DND-41 (cell line): ENCODE measurements at regions not wholly inside any gene's neighbourhood (a gene's known extent, or its start where the extent isn't known, plus 50 kb on each side); places are given as distances from the start of the nearest gene placed in this dataset.

Experiments
- ATAC-seq: fragments of 200-7000 bp; cut with Tn5 transposase; 3 replicates; pipeline ENCODE4 v1.9.1; 2021; ENCODE audit warnings: low read depth; ENCODE audit not compliant: insufficient read depth
- DNase-seq: peaks from one replicate; pipeline ENCODE4 v3.0.0-alpha.2; 2020
- H2AFZ ChIP-seq: 2 replicates; pipeline ENCODE4 v1.6.0; 2012; ENCODE audit warnings: low read depth, low read length
- H3K27ac ChIP-seq: 2 replicates; pipeline ENCODE4 v1.5.1; 2012; ENCODE audit warnings: low read length, inconsistent platforms
- H3K27me3 ChIP-seq: fragments of 200-600 bp; sonication (generic); 2 replicates; pipeline ENCODE4 v1.6.0; 2012; ENCODE audit warnings: low read length, mild to moderate bottlenecking, inconsistent platforms; ENCODE audit not compliant: insufficient read depth, poor library complexity
- H3K36me3 ChIP-seq: 2 replicates; pipeline ENCODE4 v1.5.1; 2012; ENCODE audit warnings: low read length, inconsistent platforms; ENCODE audit not compliant: insufficient read depth
- H3K4me1 ChIP-seq: 2 replicates; pipeline ENCODE4 v1.5.1; 2012; ENCODE audit warnings: mild to moderate bottlenecking, low read length; ENCODE audit not compliant: insufficient read depth
- H3K4me2 ChIP-seq: 2 replicates; pipeline ENCODE4 v1.6.0; 2012; ENCODE audit warnings: mild to moderate bottlenecking, moderate library complexity, low read length, inconsistent platforms; ENCODE audit not compliant: insufficient read depth
- H3K4me3 ChIP-seq, 2 experiments: fragments of 200-600 bp in 1 of 2; shearing (Covaris generic) in 1 of 2; 2 replicates each; pipeline ENCODE4 v1.5.1; 2012 to 2016; ENCODE audit warnings: inconsistent platforms in 2 of 2, low read length in 2 of 2, mild to moderate bottlenecking in 2 of 2, low read depth in 1 of 2, moderate library complexity in 1 of 2
- H3K79me2 ChIP-seq: 2 replicates; pipeline ENCODE4 v1.6.0; 2012; ENCODE audit warnings: low read length, inconsistent platforms; ENCODE audit not compliant: insufficient read depth
- H3K9ac ChIP-seq: 2 replicates; pipeline ENCODE4 v1.6.0; 2012; ENCODE audit warnings: low read depth, mild to moderate bottlenecking, inconsistent platforms, low read length, moderate library complexity
- H3K9me3 ChIP-seq: 2 replicates; pipeline ENCODE4 v1.5.1; 2012; ENCODE audit warnings: low read length, moderate library complexity, mild to moderate bottlenecking, inconsistent platforms; ENCODE audit not compliant: insufficient read depth, severe bottlenecking
- H4K20me1 ChIP-seq: 2 replicates; pipeline ENCODE4 v1.6.0; 2012; ENCODE audit warnings: low read length; ENCODE audit not compliant: insufficient read depth
- EZH2 ChIP-seq: IDR thresholded peaks from 3 replicates; pipeline ENCODE4 v1.6.1; 2012; ENCODE audit warnings: borderline replicate concordance, low read depth, mild to moderate bottlenecking, moderate library complexity, low read length, inconsistent platforms; ENCODE audit not compliant: severe bottlenecking
- TF ChIP-seq, protein P1 (sequence below): IDR thresholded peaks from 2 replicates; pipeline ENCODE4 v1.5.1; 2012; ENCODE audit warnings: borderline replicate concordance, low read length, moderate library complexity, mild to moderate bottlenecking; ENCODE audit not compliant: poor library complexity, severe bottlenecking; ENCODE audit errors: extremely low read depth

DNA sequence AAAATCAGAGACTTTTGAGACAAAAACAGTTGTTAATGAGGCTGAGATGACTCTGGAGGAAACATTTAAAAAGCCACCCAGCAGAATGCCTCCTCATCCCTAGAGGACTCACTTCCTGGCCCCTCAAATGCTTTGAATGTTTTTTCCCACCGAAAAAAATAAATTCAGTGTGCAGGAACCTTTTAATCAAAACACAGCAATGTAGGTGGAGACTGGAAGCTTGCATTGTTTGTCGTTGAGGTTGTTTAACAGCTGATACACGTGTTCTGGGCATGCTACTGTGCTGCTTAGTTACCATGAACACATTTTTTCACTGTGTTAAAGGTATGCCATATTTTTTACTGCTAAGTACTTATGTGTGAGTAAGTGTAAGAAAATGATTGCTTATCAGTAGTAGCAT is 65.7 kb upstream of the ADCY2 start:
- Histone ChIP-seq H2AFZ (no peak overlapping the region), H3K4me3 (no peak overlapping the region), H3K9me3 (no peaks in the 10 kb centered on the region), H3K27me3 (no peaks in the 10 kb centered on the region), H3K4me2 (no peak overlapping the region), H3K27ac (no peak overlapping the region), H4K20me1 (no peaks in the 10 kb centered on the region), H3K4me1 (no peaks in the 10 kb centered on the region), H3K9ac (no peak overlapping the region), H3K79me2 (no peaks in the 10 kb centered on the region), H3K36me3 (no peaks in the 10 kb centered on the region)
- TF ChIP-seq, protein P1, sequence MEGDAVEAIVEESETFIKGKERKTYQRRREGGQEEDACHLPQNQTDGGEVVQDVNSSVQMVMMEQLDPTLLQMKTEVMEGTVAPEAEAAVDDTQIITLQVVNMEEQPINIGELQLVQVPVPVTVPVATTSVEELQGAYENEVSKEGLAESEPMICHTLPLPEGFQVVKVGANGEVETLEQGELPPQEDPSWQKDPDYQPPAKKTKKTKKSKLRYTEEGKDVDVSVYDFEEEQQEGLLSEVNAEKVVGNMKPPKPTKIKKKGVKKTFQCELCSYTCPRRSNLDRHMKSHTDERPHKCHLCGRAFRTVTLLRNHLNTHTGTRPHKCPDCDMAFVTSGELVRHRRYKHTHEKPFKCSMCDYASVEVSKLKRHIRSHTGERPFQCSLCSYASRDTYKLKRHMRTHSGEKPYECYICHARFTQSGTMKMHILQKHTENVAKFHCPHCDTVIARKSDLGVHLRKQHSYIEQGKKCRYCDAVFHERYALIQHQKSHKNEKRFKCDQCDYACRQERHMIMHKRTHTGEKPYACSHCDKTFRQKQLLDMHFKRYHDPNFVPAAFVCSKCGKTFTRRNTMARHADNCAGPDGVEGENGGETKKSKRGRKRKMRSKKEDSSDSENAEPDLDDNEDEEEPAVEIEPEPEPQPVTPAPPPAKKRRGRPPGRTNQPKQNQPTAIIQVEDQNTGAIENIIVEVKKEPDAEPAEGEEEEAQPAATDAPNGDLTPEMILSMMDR: no peak
- TF ChIP-seq EZH2: no peak
- no peak for ATAC-seq
- no peak for DNase-seq

DNA sequence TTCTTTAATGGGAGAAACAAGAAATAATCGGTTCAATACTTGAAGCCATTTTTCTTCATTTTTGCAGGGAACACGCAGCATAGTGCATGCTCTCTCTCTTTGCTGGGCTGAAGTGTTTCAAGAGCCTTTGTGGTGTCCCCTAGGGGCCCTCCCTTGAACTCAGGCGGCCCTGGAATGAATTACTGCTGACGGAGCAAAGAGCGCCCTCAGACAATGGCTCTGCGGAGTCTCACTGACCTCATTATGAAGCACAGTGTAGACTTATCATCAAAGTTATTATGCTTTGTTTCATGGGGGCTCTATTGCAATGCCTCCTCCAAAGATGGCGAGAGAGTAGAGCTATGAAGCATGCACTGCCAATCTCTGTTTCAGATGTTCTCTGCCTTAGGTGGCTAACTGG is 64.8 kb upstream of the ADCY2 start:
- Histone ChIP-seq H3K4me3 (no peak overlapping the region), H3K36me3 (no peaks in the 10 kb centered on the region), H3K27me3 (no peaks in the 10 kb centered on the region), H3K79me2 (no peaks in the 10 kb centered on the region), H3K4me1 (no peaks in the 10 kb centered on the region), H3K27ac (no peak overlapping the region), H2AFZ (no peak overlapping the region), H3K9ac (no peak overlapping the region), H3K4me2 (no peak overlapping the region), H4K20me1 (no peaks in the 10 kb centered on the region), H3K9me3 (no peaks in the 10 kb centered on the region)
- ATAC-seq (no peak), DNase-seq (no peak)
- TF ChIP-seq EZH2: no peak
- TF ChIP-seq, protein P1: no peak
